HG02798 (cell line): ENCODE measurements at regions not wholly inside any gene's neighbourhood (a gene's known extent, or its start where the extent isn't known, plus 50 kb on each side); places are given as distances from the start of the nearest gene placed in this dataset.
"Not testable (repeated sequence)": the region's sequence is repeated elsewhere in the genome, so short reads cannot be mapped to it uniquely, and the experiment has no call there.

Experiments used
- ATAC-seq: cut with Tn5 transposase; IDR thresholded peaks from one replicate; pipeline ENCODE4 v1.9.1; 2021; ENCODE audit warnings: mild to moderate bottlenecking; ENCODE audit not compliant: unreplicated experiment, poor library complexity

GRCh38 chr16:5789033-5789432, 691.4 kb upstream of the EEF2KMT start:
- ATAC-seq = no peak

DNA sequence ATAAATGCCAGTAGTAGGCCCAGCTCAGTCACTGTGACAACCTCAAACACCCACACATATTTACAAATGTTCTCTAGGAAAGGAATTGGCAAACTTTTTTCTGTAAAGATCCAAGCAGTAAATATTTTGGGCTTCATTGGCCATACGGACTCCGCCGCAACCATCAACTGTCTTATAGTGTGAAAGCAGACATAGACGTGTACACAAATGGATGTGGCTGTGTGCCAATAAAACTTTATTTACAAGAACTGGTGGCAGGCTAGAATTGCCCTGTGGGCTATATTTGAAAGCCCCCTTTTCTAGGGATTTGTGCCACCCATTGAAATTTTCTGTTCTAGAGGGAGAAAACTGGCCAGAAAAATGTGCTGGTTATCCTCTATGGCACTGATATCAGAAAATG, 683.8 kb upstream of the EEF2KMT start:
- no peak for ATAC-seq

DNA sequence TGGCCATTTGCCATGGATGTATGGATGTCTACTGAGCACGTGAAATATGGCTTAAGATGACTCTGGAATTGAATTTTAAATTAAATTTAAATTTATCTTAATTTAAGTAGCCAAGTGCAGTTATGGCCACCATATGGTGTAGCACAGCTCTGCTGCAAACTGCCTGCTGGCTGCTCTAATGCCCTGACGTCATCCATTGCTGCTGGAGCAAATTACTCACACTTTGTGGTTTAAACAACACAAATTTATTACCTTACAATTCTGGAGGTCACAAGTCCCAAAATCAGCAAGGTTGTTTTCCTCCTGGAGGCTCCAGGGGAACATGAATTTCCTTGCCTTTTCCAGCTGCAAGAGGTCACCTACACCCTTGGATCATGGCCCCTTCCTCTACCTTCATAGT, 679.3 kb upstream of the EEF2KMT start:
- no peak for ATAC-seq

DNA sequence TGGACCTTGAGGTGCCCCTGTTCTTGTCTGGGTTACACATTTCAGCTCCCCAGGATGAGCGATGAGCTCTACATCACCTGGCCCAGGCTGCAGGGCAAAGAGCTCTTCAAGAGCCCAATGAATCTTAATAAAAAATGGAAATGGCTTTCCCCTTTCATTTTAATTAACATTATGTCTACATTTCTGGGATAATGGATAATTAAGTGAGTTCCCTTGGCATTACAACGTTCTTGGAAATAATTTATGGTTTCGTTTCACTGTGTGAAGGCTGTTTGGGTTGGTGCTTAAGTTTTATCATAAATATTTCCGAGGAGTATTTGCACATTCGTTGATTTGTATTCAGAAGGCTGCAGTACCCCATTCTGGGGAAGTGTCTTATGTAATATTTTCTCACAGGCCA, 678.3 kb upstream of the EEF2KMT start:
- ATAC-seq = no peak

- ATAC-seq = no peak
Measured at GRCh38 chr16:5770118-5770517, 672.5 kb upstream of the EEF2KMT start.

DNA sequence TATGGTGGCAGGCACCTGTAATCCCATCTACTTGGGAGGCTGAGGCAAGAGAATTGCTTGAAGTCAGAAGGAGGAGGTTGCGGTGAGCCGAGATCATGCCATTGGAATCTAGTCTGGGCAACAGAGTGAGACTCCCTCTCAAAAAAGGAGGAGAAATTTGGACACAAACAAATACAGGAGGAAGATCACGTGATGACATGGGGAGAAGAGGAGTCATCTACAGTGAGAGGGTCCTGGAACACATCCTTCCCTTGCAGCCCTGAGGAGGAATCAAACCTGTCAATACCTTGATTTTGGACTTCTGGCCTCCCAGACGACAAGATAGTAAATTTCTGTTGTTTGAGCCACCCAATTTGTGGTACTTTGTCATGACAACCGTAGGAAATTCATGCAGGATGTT, 671.9 kb upstream of the EEF2KMT start:
- no peak for ATAC-seq

DNA sequence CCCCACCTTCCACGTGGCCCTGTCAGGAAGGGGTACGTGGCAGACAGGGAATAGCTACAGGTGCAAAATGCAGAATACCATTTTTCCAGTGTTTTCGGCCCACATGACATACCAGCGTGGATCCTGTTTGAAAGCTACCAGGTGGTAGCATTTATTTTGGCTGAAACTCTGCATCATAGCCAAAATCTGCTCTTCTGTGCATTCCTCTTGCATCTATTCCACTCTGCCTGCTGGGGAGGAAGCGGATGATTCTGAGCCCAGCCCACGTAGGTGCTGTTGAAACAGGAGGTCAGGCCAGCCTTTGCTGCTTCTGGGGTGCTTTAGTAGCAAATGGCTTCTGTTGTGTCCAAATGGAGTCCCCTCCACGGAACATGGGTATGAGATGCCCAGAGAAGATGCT, 670.9 kb upstream of the EEF2KMT start:
- no peak for ATAC-seq

DNA sequence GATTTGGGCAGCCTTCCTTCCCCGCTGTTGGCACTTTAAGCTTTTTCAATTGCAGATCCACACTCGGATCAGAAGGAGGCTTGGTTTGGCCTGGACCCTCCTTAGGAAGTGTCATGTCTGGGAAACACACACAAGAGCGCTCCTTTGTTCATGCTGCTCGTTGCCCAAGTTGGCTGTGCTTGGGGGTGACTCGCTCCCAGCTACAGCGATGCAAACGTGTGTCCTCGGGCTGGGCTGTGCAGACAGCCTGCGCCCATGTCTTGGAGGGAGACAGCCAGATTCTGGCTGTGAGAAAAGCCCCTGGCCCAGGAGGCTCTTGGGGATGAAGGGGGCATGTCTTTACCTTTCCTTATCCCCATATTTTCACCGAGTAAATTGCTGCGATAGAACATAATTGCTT, 665.6 kb upstream of the EEF2KMT start:
- ATAC-seq = no peak

- no peak for ATAC-seq
Measured at GRCh38 chr16:5762362-5762761, 664.8 kb upstream of the EEF2KMT start.

DNA sequence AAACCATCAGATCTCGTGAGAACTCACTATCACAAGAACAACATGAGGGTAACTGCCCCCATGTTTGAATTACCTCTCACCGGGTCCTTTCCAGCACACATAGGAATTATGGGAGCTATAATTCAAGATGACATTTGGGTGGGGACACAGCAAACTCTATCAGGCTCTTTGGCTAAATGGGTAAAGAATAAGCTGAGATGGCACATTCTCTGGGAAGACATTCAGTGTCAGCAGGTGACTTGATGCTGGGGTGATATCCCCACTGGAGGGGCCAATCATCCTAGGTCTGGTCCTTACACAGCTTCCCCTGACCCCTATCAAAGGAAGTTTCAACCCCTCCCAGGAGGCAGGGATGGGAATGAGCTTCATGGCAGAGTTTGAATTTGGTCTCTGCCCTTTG, 664.0 kb upstream of the EEF2KMT start:
- ATAC-seq = no peak

GRCh38 chr16:5758281-5758680, 660.7 kb upstream of the EEF2KMT start:
- ATAC-seq = no peak

GRCh38 chr16:5756969-5757368, 659.4 kb upstream of the EEF2KMT start:
- no peak for ATAC-seq

GRCh38 chr16:5753381-5753780, 655.8 kb upstream of the EEF2KMT start:
- ATAC-seq = no peak

- no peak for ATAC-seq
Measured at GRCh38 chr16:5751216-5751615, 653.6 kb upstream of the EEF2KMT start.

DNA sequence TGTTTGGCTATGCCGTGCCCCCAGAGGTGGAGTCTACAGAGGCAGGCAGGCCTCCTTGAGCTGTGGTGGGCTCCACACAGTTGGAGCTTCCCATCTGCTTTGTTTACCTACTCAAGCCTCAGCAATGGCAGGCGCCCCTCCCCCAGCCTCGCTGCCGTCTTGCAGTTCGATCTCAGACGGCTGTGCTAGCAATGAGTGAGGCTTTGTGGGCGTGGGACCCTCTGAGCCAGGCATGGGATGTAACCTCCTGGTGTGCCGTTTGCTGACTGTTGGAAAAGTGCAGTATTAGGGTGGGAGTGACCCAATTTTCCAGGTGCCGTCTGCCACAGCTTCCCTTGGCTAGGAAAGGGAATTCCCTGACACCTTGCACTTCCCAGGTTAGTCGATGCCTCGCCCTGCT, 652.8 kb upstream of the EEF2KMT start:
- not testable (repeated sequence) for ATAC-seq

DNA sequence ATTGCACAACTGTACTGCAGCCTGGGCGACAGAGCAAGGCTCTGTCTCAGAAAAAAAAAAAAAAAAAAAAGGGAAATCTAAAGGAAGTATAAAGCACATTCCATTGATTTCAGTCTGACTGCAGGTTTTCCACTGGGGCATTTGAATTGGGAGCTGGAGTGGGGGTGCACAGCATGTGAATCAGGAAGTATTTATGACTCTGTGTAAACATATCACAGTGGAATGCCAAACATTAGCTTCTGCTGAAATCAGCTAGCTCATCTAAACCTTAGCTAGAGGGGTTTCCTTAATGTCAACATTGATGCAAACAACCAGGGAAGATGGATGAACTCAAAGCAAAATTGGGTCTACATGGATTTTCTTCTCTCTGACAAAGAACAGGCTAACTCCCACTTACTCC, 641.0 kb upstream of the EEF2KMT start:
- ATAC-seq = no peak

- ATAC-seq = no peak
Measured at GRCh38 chr16:5736209-5736930, 638.8 kb upstream of the EEF2KMT start.

- no peak for ATAC-seq
Measured at GRCh38 chr16:5735444-5735843, 637.8 kb upstream of the EEF2KMT start.

DNA sequence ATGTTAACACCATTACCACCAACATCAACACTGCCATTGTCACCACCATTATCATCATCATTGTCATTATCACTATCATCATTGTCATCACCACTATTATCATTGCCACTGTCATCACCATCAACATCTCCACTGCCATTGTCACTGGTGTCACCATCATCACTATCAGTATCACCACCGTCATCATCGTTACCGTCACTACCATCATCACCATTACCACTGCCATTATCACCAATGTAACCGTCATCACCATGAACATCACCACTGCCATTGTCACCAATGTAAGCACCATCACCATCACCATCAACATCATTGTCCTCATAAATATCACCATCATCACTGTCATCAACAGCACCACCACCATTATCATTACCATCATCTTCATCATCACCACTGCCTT, 633.2 kb upstream of the EEF2KMT start:
- ATAC-seq = no peak

DNA sequence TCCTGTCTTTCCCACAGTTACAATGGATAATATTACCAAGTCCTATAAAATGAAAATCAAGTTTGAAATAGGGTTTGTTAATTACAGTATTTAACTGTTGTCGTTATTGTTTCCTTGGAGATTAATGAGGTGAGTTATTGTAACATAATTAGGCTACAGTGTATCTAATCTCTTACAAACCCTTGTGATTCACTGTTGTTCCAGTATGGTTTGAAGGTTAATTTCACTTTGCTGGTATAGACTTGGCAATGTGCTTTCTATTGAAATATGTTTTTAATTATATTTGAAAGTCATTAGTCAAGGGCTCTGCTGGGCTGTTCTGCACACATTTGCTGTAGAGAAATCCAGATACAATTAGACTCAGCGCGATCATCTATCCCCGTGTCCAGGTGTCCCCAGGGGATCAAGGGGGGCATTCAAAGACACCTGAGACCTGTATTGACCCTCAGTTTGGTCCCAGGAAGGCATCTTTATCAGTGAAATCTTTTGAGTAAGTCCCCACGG, 624.6 kb upstream of the EEF2KMT start:
- no peak for ATAC-seq

- ATAC-seq = no peak
Measured at GRCh38 chr16:5715155-5715554, 617.6 kb upstream of the EEF2KMT start.

- ATAC-seq = no peak
Measured at GRCh38 chr16:5709889-5710288, 612.3 kb upstream of the EEF2KMT start.

- ATAC-seq = no peak
Measured at GRCh38 chr16:5706211-5706610, 608.6 kb upstream of the EEF2KMT start.
